ENCODE measurements at regions not wholly inside any gene's neighbourhood (a gene's known extent, or its start where the extent isn't known, plus 50 kb on each side); places are given as distances from the start of the nearest gene placed in this dataset.
"Not testable (repeated sequence)": the region's sequence is repeated elsewhere in the genome, so short reads cannot be mapped to it uniquely, and the experiment has no call there.

GRCh38 chr12:3421191-3421978, 69.6 kb upstream of the PRMT8 start:
- DNase-seq, result no peak

GRCh38 chr12:3424796-3425195, 66.2 kb upstream of the PRMT8 start:
- not testable (repeated sequence) for DNase-seq

DNA sequence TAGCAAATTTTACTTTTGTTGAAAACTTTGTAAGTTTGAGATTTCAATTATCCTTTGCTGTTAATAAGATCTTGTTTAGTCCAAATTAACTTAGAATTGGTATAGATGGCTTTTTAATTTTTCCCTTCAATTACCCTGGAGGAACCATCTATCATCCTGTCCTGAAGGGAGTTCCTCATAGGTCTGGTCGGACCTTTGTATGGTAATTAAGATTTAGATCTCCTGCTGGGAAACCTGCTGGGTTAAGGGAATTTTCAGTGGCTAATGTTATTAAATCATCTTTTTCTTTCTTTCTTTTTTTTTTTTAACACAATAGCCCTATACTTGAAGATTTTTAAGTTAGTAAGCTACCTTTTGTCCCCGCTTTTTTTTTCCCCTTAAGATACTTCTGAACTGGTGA, 63.0 kb upstream of the PRMT8 start:
- no peak for DNase-seq

- DNase-seq, result no peak
These were observed 62.4 kb upstream of the PRMT8 start for GRCh38 chr12:3428631-3429030.

GRCh38 chr12:3429523-3429922, 61.5 kb upstream of the PRMT8 start:
- DNase-seq, result not testable (repeated sequence)

DNA sequence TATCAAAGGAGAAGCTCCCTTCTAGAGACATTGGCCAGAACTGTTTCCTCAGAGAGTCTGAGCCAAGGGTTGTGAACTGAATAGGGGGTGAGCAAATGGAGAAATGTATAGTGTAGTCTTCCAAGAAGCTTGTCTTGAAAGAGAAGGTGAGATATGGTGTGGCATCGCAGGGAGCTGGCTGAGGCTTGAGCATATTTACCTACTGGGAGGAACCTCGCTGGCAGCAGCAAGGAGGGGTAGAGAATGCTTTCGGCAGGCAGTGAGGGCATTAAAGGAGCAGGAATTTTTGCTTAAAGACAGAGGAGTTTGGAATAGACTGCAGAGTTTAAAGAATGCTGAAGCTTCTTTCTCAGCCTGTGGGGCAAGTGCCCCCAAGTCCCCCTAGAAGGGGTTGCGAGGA, 59.3 kb upstream of the PRMT8 start:
- no peak for DNase-seq

DNA sequence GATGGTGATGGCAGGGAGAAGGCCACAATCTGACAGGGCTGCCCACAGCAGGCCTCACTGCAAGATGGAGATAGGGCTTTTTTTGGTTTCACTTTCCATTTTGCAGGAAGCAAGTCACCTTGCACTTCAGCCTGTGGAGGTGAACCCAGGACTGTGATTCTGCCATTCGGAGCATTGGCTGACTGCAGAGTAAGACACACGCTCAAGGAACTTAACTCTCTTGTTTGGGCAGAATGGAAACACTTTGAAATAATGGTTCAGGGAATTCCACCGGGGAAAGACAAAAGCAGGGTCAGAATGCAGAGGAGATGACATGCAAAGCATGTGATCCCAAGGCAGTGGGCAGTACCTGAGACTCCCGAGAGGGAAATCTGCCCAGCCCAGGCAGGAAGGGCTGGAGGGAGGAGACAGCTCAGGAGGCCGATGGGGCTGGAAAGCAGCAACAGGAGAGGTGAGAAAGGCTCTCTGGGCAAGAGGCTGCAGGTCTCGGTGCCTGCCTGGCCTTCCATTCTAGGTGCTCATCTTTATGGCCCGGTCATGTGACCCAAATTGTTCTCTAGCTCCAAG, 58.7 kb upstream of the PRMT8 start:
- DNase-seq, result no peak

- no peak for DNase-seq
These were observed 58.1 kb upstream of the PRMT8 start for GRCh38 chr12:3432868-3433267.

- no peak for DNase-seq
These were observed 54.4 kb upstream of the PRMT8 start for GRCh38 chr12:3436461-3437065.

DNA sequence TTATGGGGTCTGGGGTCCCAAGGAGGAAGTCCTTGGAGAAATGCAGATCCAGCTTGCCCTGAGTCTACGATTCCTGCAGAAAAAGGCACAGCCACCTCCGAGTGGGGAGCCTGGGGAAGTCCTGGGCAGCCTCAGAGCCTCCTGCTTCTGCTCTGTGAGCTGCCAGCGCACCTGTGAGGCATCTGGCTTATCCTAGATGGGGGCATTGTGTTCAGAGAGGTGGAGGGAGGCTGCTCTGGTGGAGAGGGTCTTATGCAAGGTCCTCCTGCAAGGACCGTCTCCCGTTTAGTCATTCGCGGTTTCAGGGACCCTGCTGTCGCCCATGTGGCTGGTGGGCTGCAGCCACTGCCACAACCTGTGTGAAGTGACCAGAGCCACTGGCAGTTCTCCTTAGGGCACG, 53.0 kb upstream of the PRMT8 start:
- no peak for DNase-seq

GRCh38 chr12:3438401-3438800, 52.6 kb upstream of the PRMT8 start:
- DNase-seq, result no peak
